Right kidney (tissue), 1 donor: ENCODE measurements at regions not wholly inside any gene's neighbourhood (a gene's known extent, or its start where the extent isn't known, plus 50 kb on each side); places are given as distances from the start of the nearest gene placed in this dataset.

Source experiments
- DNase-seq: peaks from one replicate; pipeline ENCODE4 v3.0.0-alpha.2; 2016

GRCh38 chr10:58970160-58970915 is 206.1 kb upstream of the PHYHIPL start:
- DNase-seq: no peak

GRCh38 chr10:58971211-58971610 is 205.2 kb upstream of the PHYHIPL start:
- no peak for DNase-seq

DNA sequence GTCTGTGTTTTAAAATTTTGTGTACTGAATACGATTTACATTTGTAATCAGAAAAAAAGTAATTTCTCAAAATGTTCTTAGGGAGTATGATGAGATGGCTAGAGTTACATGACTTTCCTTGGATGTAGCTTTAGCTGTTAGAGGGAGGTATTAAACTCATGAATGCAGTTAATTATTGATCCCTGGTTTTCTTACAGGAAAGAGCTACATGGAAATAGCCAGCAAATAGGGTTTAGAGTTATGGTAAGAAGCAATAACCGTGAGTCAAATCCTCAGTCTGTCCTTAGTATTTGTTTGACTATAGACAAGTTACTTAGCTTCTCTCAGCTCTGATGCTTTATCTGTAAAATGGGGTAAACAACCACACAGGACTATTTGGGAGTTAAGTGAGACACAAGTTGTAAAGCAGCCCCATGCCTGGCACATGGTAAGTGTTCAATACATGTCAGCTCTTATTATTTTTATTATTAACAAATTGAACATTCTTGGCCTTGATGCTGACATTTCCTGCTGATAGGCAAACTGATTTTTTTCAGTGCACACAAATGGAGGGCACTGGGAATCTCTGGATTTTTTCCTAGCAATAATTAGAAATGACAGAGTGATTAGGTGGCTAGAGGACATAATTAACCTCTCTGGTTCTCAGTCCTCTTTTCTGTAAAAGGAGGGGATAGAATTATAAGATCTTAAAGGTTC is 204.5 kb upstream of the PHYHIPL start:
- no peak for DNase-seq

DNA sequence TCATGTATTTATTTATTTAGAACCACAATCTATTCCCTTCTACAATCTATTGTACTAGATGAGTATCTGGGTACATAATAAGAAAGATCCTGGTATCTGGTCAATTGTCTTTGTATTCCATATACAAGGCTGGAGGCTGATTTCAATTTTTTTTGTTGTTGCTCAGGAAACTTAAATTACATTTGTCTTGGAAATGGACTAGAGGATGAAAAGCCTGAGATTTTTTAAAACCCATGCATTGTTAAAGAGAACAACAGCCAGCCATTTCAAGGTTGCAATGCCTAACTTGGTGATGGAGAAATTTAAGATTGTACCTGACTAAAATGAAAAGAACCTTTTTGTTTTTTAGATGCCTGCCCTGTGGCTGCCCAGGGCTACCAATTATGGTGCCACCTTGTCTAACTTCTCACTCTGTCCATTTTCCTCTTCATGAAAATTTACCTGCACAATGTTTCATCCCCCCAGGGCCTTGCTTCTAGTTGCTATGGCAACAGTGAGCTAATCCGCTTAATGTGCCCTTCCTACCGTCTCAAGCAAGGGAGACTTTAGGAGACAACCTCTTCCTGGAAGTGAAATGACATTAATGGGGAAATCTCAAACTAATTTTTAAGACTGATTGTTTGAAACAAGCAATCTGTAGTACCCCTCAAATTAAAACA is 203.7 kb upstream of the PHYHIPL start:
- no peak for DNase-seq

- no peak for DNase-seq
These were observed 203.2 kb upstream of the PHYHIPL start for GRCh38 chr10:58973235-58973595.

DNA sequence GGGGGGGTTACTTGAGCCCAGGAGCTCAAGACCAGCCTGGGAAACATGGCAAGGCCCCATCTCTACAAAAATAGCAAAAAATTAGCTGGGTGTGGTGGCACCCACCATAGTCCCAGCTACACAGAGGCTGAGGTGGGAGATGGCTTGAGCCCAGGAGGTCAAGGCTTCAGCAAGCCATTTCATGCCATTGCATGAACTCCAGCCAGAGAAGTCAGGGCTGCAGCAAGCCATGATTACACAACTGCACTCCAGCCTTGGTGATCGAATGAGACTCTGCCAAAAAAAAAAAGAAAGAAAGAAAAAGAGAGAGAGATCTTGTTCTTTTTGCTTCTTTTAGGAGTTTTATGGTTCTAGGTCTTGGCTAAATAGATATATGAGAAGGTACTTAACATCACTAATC is 200.2 kb upstream of the PHYHIPL start:
- no peak for DNase-seq

DNA sequence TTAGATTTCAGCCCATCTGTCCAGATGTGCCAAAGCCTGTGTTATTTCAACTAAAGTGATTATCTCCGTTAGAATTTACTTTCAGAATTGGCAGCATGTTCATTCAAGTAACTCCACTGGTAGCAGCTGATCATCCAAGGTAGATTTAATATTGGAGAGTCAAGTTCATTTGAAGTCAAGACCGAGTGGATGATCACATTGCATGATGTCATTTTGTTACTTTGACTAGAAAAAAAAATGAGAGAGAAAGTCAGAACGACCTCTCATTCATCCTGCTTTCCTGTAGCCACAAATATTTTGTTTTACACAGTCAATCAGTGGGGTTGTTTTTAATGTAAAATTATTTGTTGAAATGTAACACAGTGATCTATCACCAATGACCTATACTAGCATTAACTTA is 196.7 kb upstream of the PHYHIPL start:
- DNase-seq: no peak

GRCh38 chr10:58980826-58981415 is 195.5 kb upstream of the PHYHIPL start:
- DNase-seq: no peak

DNA sequence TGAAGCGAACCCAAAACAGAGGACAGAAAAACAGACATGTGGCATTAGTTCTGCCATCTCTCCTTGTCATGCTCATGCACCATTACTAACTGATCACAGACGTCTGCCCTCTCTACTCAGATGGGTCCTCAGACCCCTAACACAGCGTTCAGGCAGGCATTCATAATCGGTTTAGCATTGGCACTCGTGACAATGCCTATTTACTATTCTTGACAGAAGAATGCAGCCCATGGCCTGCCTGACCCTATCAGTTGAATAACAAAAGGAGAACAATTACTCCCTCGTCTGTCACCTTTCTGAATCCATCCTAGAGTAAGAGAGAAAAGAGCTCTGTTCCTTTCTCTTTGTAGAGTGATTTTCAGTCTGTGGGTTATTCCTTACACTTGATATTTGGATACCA is 194.6 kb upstream of the PHYHIPL start:
- DNase-seq: no peak

- DNase-seq: no peak
These were observed 193.8 kb upstream of the PHYHIPL start for GRCh38 chr10:58982470-58983239.

DNA sequence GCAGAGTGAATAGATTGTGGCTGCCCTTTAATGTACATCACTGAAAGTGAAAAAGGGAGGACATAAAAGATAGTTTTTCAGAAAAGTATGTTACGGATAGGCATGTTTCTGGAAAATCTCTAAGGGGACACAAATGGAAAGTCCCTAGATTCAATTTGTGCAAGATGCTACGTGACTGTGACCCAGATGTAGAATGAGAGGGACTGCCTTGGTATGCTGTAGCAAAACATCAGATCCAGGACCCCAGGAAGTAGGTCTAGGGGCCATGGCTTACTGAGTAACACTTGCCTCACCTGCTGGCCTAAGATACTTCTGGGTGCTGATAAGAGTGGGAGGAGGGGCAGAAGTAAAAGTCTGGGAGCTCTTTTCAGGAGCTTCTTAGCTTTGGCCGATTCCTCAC is 191.2 kb upstream of the PHYHIPL start:
- no peak for DNase-seq

DNA sequence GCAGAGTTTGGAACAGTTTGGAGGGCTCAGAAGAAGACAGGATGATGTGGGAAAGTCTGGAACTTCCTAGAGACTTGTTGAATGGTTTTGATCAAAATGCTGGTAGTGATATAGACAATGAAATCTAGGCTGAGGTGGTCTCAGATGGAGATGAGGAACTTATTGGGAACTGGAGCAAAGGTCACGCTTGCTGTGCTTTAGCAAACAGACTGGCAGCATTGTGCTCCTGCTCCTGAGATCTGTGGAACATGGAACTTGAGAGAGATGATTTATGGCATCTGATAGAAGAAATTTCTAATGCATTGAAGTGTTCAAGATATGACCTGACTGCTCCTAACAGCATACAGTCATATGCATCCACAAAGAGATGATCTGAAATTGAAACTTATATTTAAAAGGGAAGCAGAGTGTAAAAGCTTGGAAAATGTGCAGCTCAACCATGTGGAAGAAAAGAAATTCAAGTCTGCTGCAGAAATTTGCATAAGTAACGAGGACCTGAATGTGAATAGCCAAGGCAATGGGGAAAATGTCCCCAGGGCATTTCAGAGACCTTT is 186.9 kb upstream of the PHYHIPL start:
- DNase-seq: no peak

DNA sequence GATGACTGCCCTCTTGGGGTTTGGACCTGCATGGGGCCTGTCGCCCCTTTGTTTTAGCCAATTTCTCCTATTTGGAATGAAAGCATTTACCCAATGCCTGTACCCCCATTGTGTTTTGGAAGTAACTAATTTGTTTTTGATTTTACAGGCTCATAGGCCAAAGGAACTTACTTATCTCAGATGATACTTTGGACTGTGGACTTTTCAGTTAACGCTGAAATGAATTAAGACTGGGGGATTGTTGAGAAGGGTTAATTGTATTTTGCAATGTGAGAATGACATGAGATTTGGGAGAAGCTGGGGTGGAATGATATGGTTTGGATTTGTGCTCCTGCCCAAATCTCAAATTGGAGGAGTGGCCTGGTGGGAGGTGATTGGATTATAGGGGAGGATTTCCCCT is 185.8 kb upstream of the PHYHIPL start:
- no peak for DNase-seq

DNA sequence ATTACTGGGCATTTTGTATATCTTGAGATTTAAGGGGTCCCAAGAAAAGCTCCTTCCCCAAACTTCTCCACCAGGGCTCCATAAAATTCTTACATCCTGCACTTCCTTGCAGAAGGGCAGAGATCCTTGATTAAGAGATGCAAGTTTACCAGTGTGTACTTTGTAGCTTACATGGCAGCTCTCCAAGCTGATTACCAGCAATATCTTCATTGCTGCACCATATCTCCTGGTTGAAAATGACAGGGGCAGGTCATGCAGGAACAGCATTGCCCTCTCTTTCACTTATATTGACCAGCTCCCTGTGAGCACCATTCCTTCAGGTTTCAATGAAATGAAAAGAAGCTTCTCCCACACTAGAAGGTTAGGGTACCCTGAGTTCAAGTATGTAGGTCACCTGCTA is 184.6 kb upstream of the PHYHIPL start:
- DNase-seq: no peak

- no peak for DNase-seq
These were observed 183.5 kb upstream of the PHYHIPL start for GRCh38 chr10:58992830-58993460.

GRCh38 chr10:58993480-58994221 is 182.8 kb upstream of the PHYHIPL start:
- no peak for DNase-seq

GRCh38 chr10:58994226-58995057 is 182.0 kb upstream of the PHYHIPL start:
- DNase-seq: no peak

GRCh38 chr10:58995058-58995596 is 181.3 kb upstream of the PHYHIPL start:
- DNase-seq: no peak

GRCh38 chr10:58996063-58996462 is 180.4 kb upstream of the PHYHIPL start:
- DNase-seq: no peak

DNA sequence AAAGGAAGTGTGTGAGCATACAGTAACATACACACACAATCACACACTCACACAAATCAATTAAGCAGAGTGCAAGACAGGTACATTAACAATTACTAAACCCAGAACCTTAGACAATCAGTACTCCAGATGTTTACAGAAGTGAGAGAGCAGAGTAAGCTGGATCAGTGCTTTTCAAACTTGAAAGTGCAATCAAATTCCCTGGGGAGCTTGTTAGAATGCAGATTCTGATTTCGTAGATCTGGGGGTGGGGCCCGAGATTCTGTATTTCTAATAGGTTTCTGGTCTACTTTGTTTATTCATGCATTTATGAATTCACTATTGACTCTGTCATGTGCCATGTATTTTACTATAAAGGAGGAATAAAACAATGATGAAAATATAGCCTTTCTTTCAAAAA is 179.6 kb upstream of the PHYHIPL start:
- DNase-seq: no peak
